ENCODE measurements at regions not wholly inside any gene's neighbourhood (a gene's known extent, or its start where the extent isn't known, plus 50 kb on each side); places are given as distances from the start of the nearest gene placed in this dataset.

DNA sequence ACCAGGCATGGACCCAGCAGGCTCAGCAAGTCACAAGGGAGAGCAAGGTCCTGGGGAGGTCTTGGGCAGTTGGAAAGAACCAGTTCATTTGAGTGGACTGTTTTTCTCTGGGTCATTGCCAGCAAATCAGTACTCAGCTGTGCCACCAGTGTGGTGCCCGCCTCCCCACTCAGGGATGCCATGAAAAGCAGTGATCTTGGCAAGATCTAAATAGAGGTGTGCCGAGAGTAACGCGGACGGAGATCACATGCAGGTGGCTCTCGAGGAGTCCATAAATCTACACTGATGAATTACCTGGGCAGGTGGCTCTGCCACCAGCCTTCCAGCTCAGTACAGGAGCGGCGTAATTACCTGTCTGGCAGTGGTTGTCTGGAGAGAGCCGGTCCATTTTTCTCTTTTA, 642.2 kb downstream of the PTPRU start:
- H3K27ac ChIP-seq = no peak overlapping the region
- peaks cover 41% of the 10 kb centered on the region for H3K27me3 ChIP-seq
- no peak overlapping the region for H3K4me3 ChIP-seq
- WGBS, 2 donors (ENCODE audit: low coverage in 1 of 2) = 80 to 84% methylated on average over 1 to 9 of the region's 9 CpGs
- no peaks in the 10 kb centered on the region for H3K9me3 ChIP-seq
- TF ChIP-seq EP300 (IDR thresholded peaks at IDR 0.05) (no peak), POLR2A (IDR thresholded peaks at IDR 0.05) (no peak), POLR2AphosphoS5 (IDR thresholded peaks at IDR 0.05) (no peak)
- TF ChIP-seq, protein P1, sequence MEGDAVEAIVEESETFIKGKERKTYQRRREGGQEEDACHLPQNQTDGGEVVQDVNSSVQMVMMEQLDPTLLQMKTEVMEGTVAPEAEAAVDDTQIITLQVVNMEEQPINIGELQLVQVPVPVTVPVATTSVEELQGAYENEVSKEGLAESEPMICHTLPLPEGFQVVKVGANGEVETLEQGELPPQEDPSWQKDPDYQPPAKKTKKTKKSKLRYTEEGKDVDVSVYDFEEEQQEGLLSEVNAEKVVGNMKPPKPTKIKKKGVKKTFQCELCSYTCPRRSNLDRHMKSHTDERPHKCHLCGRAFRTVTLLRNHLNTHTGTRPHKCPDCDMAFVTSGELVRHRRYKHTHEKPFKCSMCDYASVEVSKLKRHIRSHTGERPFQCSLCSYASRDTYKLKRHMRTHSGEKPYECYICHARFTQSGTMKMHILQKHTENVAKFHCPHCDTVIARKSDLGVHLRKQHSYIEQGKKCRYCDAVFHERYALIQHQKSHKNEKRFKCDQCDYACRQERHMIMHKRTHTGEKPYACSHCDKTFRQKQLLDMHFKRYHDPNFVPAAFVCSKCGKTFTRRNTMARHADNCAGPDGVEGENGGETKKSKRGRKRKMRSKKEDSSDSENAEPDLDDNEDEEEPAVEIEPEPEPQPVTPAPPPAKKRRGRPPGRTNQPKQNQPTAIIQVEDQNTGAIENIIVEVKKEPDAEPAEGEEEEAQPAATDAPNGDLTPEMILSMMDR (IDR thresholded peaks at IDR 0.05) = no peak
- no peaks in the 10 kb centered on the region for H3K4me1 ChIP-seq
- H3K36me3 ChIP-seq = no peaks in the 10 kb centered on the region
- no peak for ATAC-seq

DNA sequence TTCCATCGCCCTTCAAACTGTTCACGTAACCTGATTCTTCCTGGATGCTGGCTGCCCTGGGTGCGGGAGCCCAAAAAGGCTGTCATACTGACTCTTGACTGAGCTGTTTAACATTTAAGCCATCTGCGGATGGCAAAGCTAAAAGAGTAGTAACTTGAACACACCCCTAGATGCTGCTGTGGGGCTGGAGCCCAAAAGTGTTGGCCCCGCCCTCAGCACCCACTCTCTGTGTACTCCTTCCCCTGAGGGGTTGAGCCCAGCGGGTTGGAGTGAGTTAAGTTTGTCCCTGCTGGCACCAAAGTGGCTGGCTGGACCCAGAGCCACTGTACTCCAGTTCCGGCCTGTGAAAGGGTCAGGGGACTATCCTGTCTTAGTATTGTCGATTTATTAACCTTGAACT, 640.6 kb downstream of the PTPRU start:
- no peak for TF ChIP-seq EP300 (IDR thresholded peaks at IDR 0.05)
- no peak for TF ChIP-seq POLR2A (IDR thresholded peaks at IDR 0.05)
- TF ChIP-seq, protein P1 (IDR thresholded peaks at IDR 0.05) = no peak
- no peak for TF ChIP-seq POLR2AphosphoS5 (IDR thresholded peaks at IDR 0.05)
- H3K27me3 ChIP-seq = peaks cover 35% of the 10 kb centered on the region
- no peak overlapping the region for H3K4me3 ChIP-seq
- ATAC-seq = no peak
- H3K9me3 ChIP-seq = no peaks in the 10 kb centered on the region
- no peak overlapping the region for H3K27ac ChIP-seq
- H3K36me3 ChIP-seq = no peaks in the 10 kb centered on the region
- WGBS, 2 donors (ENCODE audit: low coverage in 1 of 2) = 40 to 78% methylated on average over 2 to 7 of the region's 8 CpGs
- H3K4me1 ChIP-seq = no peaks in the 10 kb centered on the region

DNA sequence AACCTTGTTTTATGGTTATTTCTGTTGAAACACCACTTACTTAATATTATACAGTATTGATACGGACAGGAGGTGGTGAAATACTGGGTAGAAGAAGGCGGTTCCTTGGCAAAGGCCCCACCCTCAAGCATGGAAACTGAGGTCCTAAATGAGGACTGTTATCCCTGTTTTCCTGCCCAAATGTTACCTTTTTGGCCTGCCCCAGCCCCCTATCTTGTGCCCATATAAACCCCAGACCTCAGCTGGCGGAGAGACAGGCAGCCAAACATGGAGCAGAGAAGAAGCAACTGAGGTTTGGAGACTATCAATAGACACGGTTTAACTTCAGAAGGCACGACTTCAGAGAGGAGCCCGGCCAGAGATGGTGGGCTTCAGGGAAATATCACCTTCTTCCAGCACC, 640.1 kb downstream of the PTPRU start:
- no peak overlapping the region for H3K27ac ChIP-seq
- ATAC-seq = no peak
- H3K36me3 ChIP-seq = no peaks in the 10 kb centered on the region
- no peaks in the 10 kb centered on the region for H3K4me1 ChIP-seq
- H3K27me3 ChIP-seq = peaks cover 40% of the 10 kb centered on the region
- TF ChIP-seq EP300 (IDR thresholded peaks at IDR 0.05) (no peak), POLR2AphosphoS5 (IDR thresholded peaks at IDR 0.05) (no peak), POLR2A (IDR thresholded peaks at IDR 0.05) (no peak)
- TF ChIP-seq, protein P1 (IDR thresholded peaks at IDR 0.05) = no peak
- 76 to 100% methylated on average over 2 to 5 of the region's 6 CpGs for WGBS, 2 donors (ENCODE audit: low coverage in 1 of 2)
- no peak overlapping the region for H3K4me3 ChIP-seq
- H3K9me3 ChIP-seq = no peaks in the 10 kb centered on the region

DNA sequence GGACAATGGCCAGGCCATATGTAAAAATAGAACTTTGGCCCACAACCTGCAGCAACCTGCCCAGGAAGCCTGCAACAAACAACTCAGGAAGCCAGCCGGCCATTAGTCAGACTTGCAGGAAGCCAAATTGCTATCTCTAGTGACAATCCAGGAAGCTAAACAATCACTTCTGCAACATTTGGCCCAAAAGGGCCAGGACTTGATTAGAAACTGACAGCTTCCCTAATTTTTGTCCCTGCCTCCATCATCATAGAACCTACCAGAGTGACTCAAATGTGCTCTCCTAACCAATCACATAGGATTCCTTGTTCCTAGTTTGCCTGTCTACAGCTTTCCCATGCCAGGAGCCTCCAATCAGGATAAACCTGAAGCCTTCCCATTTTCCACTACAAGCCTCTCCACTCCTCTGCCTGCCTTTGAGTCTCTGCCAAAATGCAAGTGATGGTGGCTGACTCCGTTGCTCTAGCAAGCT, 639.3 kb downstream of the PTPRU start:
- H3K27ac ChIP-seq = no peak overlapping the region
- no peaks in the 10 kb centered on the region for H3K9me3 ChIP-seq
- ATAC-seq = no peak
- H3K36me3 ChIP-seq = no peaks in the 10 kb centered on the region
- peaks cover 41% of the 10 kb centered on the region for H3K27me3 ChIP-seq
- no peaks in the 10 kb centered on the region for H3K4me1 ChIP-seq
- no peak overlapping the region for H3K4me3 ChIP-seq
- WGBS, 2 donors (ENCODE audit: low coverage in 1 of 2) = 16 to 19% methylated on average over 2 of the region's 2 CpGs
- TF ChIP-seq POLR2A (IDR thresholded peaks at IDR 0.05) = no peak

DNA sequence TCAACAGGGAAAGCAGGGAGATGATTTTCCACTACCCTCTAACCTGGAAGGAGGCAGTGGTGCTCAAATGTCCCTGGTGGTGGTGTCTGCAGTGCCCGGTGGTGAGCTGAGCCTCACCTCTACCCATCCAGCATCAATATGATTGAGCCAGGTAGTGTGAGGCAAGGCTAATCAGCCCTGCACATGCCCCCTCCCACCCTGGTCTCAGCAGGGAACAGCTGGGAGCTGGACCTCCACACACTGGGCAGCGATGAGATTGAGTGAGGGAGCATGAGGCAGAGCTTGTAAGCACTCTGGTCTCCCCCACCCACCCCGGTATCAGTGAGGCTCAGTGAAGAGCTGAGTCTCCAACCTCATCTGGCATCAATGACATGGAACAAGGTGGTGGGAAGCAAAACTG, 634.3 kb downstream of the PTPRU start:
- H3K9me3 ChIP-seq = no peaks in the 10 kb centered on the region
- no peak overlapping the region for H3K4me3 ChIP-seq
- H3K27ac ChIP-seq = no peak overlapping the region
- H3K36me3 ChIP-seq = no peaks in the 10 kb centered on the region
- H3K4me1 ChIP-seq = no peaks in the 10 kb centered on the region
- no peak for ATAC-seq
- 100% methylated on average over 2 of the region's 3 CpGs; no CpG with 5 or more reads in 1 of the 2 donors for WGBS, 2 donors (ENCODE audit: low coverage in 1 of 2)
- TF ChIP-seq POLR2A (IDR thresholded peaks at IDR 0.05) (no peak), EP300 (IDR thresholded peaks at IDR 0.05) (no peak), POLR2AphosphoS5 (IDR thresholded peaks at IDR 0.05) (no peak)
- TF ChIP-seq, protein P1 (IDR thresholded peaks at IDR 0.05) = no peak
- peaks cover 53% of the 10 kb centered on the region for H3K27me3 ChIP-seq
